HL-60 (cell line): ENCODE measurements at regions not wholly inside any gene's neighbourhood (a gene's known extent, or its start where the extent isn't known, plus 50 kb on each side); places are given as distances from the start of the nearest gene placed in this dataset.

Experiments used
- CTCF ChIP-seq: IDR thresholded peaks from one replicate; pipeline ENCODE4 v1.5.1; 2011; ENCODE audit warnings: low read length, control low read depth, inconsistent platforms; ENCODE audit not compliant: insufficient read depth
- POLR2AphosphoS5 ChIP-seq: IDR thresholded peaks from 2 replicates; pipeline ENCODE4 v1.6.1; 2012; ENCODE audit warnings: low read depth
- REST ChIP-seq: IDR thresholded peaks from 2 replicates; pipeline ENCODE4 v1.6.1; 2012; ENCODE audit warnings: low read depth; ENCODE audit not compliant: insufficient replicate concordance

- TF ChIP-seq CTCF = no peak
- TF ChIP-seq POLR2AphosphoS5 = no peak
- TF ChIP-seq REST = no peak
Observed at GRCh38 chr3:178086144-178086825, 450.0 kb upstream of the KCNMB2 start.
